ENCODE measurements at regions not wholly inside any gene's neighbourhood (a gene's known extent, or its start where the extent isn't known, plus 50 kb on each side); places are given as distances from the start of the nearest gene placed in this dataset.
A peak's percentile ranks its signal among the peaks of the same experiment; 100 is the strongest.

DNA sequence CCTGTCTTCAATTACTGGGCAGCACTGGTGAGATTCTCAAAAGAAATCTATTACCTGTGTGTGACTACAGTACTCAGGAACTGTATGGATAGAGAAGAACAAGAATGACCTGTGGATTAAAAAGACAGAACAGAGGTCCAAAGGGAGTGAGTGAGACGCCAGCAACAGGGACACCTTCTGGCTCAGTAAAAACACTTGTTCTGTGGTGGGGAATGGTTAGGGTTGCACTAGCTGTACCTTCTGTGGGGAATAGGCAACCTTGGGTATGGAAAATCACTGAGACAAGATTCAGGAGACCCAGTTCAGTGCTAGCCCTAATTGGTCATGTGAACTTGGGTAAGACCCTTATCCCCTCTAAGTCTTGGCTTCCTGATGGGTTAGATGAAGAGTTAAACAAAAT is 986.0 kb downstream of the TSN start:
- no peak for FAIRE-seq
- no peak overlapping the region for H2BK5ac ChIP-seq (ENCODE audit: low read depth, low read length)
- peak in 1 of 2 experiments; percentile 27; a peak in 1 of 4 replicates for TF ChIP-seq RAD21 (IDR thresholded peaks at IDR 0.05 in 1 of 2, conservative IDR thresholded peaks at IDR 0.05 in 1 of 2; ENCODE audit: low read depth in 2 of 2, low read length in 2 of 2)
- no peak for TF ChIP-seq HDAC2 (IDR thresholded peaks at IDR 0.05; ENCODE audit: borderline replicate concordance in 1 of 2, low read depth in 2 of 2, low read length in 2 of 2)
- no peak for TF ChIP-seq YY1 (IDR thresholded peaks at IDR 0.05; ENCODE audit: low read depth, low read length)
- TF ChIP-seq SIN3A (conservative IDR thresholded peaks at IDR 0.05 in 1 of 2, IDR thresholded peaks at IDR 0.05 in 1 of 2; ENCODE audit: low read depth in 1 of 2, low read length in 2 of 2), result no peak

More for the DNA sequence above, 986.0 kb downstream of the TSN start:
- no peak for DNase-seq (ENCODE audit: low read depth in 1 of 2, low spot score in 2 of 2)
- ChIA-PET POLR2A (ENCODE audit: partially characterized antibody) (no interaction called here), CTCF (ENCODE audit: partially characterized antibody) (interaction anchor here (1.6 kb wide), 1 partner anchor 209 kb away, joined by 4 read pairs; no protein-coding TSS in a partner anchor)
- Histone ChIP-seq H4K8ac (ENCODE audit: extremely low read depth, insufficient read depth, low read length) (no peak overlapping the region), H3K27me3 (replicated peaks in 1 of 4; ENCODE audit: control insufficient read depth in 3 of 4, extremely low read depth in 1 of 4, insufficient read depth in 3 of 4, low read length in 3 of 4) (no peaks in the 10 kb centered on the region), H2BK15ac (ENCODE audit: low read length) (no peak overlapping the region), H4K5ac (ENCODE audit: insufficient read length, low read depth, low read length) (no peak overlapping the region), H3K9ac (replicated peaks in 1 of 4; ENCODE audit: extremely low read depth in 1 of 4, low read depth in 3 of 4, low read length in 3 of 4) (no peak overlapping the region), H3K56ac (replicated peaks; ENCODE audit: insufficient read length, low read depth, low read length) (no peak overlapping the region), H3K4me3 (ENCODE audit: extremely low read depth in 1 of 4, insufficient read depth in 2 of 4, low read depth in 3 of 4, low read length in 4 of 4) (no peak overlapping the region), H2AFZ (ENCODE audit: low read length) (no peak overlapping the region), H4K20me1 (replicated peaks in 1 of 2; ENCODE audit: control insufficient read depth in 1 of 2, insufficient read depth in 2 of 2, low read length in 2 of 2) (no peaks in the 10 kb centered on the region), H3K14ac (ENCODE audit: insufficient read length) (no peak overlapping the region), H3K4me1 (replicated peaks in 1 of 4; ENCODE audit: control insufficient read depth in 3 of 4, insufficient read depth in 4 of 4, low read length in 3 of 4) (peaks cover 0 to 5% (median 0%) of the 10 kb centered on the region in 4 experiments; a peak in 1 of 7 replicates), H4K91ac (replicated peaks; ENCODE audit: insufficient read length, low read length) (no peak overlapping the region), H3K9me3 (ENCODE audit: insufficient read depth in 2 of 2, low read depth in 1 of 2, low read length in 1 of 2) (peaks cover 0 to 4% of the 10 kb centered on the region in 2 experiments; a peak in 1 of 4 replicates), H3K79me1 (ENCODE audit: low read depth, low read length) (no peaks in the 10 kb centered on the region), H3K27ac (ENCODE audit: low read depth, low read length) (no peak overlapping the region), H2BK120ac (replicated peaks; ENCODE audit: low read depth, low read length) (no peak overlapping the region), H3K4me2 (ENCODE audit: insufficient read depth in 1 of 2, low read depth in 2 of 2, low read length in 2 of 2) (no peak overlapping the region), H2BK12ac (ENCODE audit: low read depth, low read length) (no peak overlapping the region), H3K18ac (ENCODE audit: extremely low read depth, low read length) (no peak overlapping the region), H2AK5ac (ENCODE audit: low read depth, low read length) (no peak overlapping the region), H3K79me2 (ENCODE audit: control insufficient read depth in 1 of 2, insufficient read depth in 2 of 2, low read length in 2 of 2) (no peaks in the 10 kb centered on the region), H3K4ac (replicated peaks; ENCODE audit: insufficient read length, low read depth, low read length) (no peak overlapping the region), H3K23ac (ENCODE audit: insufficient read length) (no peak overlapping the region), H3K36me3 (ENCODE audit: control insufficient read depth in 2 of 4, insufficient read depth in 4 of 4, low read length in 3 of 4) (no peaks in the 10 kb centered on the region; a peak in 1 of 8 replicates), H3K23me2 (ENCODE audit: low read depth, low read length) (no peaks in the 10 kb centered on the region), H2BK20ac (ENCODE audit: low read length) (no peak overlapping the region)
- 94% methylated on average over 1 of the region's 1 CpG; no CpG with 5 or more reads in 1 of the 2 experiments for WGBS, 2 experiments (ENCODE audit: extremely low coverage in 1 of 2, insufficient coverage in 1 of 2, insufficient read length in 1 of 2, insufficient replicate concordance in 2 of 2, low coverage in 1 of 2, low lambda C conversion rate in 2 of 2, missing lambda C conversion rate in 1 of 2)
